ENCODE measurements at regions not wholly inside any gene's neighbourhood (a gene's known extent, or its start where the extent isn't known, plus 50 kb on each side); places are given as distances from the start of the nearest gene placed in this dataset.

DNA sequence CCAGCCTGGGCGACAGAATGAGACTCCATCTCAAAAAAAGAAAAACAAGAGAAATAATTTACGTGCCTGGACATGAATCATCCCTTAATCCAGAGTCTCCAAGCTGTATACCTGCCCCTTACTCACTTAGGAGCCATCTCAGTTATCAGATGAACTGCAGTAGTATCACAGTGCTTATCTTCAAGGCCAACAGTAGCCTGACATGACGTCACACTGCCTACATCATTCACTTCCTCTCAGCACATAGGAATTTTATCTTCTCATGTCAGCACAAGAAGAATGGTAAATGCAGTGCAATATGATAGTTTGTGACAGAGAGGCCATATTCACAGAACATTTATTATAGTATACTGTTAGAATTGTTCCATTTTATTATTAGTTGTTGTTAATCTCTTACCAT is 216.6 kb downstream of the SS18 start:
- no peak for DNase-seq (ENCODE audit: low read depth)

DNA sequence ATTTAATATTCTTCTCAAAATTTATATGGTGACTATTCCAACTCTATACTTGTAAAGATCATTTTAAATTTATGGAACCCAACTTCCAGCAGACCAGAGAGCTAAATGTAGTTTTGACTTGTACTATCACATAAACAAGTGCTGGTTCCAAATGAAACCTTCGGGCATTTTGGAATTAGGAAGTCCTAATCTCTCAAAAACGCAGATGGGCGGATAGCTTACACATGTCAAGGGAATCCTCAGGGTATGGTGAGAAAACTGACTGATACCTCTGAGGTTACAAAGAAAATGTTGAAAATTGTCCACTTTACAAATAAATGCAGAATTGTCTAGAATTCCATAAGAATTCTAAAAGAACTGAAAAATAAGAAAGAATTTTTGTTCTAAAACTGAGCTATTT is 224.1 kb downstream of the SS18 start:
- DNase-seq (ENCODE audit: low read depth) = no peak

DNA sequence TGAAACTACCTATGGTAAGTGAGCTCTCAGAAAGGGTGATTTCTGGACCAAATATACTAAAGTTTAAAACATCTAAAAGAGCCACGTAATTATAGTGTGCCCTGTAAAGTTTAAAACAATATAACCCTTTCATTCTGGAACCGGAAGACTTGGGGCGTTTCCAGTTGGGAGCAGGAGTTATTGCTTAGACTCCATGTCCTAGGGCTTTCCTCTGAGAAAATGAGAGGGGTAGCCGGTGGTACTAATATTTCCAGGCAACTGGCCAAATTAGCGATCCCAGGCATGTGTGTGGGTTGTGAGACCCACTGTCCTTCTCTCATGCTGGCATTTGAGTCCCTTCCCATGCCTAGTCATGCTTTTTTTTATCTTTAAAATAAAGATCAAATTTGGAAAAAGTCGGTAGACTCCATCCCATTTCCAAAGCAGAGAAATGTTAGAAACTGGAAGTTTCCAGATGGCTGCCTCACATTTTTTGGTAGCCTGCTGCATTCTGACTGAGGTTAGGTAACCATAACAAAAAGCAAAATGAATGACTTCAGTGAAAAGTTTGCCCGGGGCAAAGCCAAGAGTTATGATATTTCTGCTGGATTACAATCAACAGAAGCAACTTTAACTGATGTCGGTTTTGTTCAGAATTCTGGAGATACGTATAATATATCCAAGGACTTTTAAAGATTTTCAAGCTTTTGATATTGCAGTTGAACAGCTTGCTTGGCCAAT is 227.4 kb downstream of the SS18 start:
- no peak for DNase-seq (ENCODE audit: low read depth)

DNA sequence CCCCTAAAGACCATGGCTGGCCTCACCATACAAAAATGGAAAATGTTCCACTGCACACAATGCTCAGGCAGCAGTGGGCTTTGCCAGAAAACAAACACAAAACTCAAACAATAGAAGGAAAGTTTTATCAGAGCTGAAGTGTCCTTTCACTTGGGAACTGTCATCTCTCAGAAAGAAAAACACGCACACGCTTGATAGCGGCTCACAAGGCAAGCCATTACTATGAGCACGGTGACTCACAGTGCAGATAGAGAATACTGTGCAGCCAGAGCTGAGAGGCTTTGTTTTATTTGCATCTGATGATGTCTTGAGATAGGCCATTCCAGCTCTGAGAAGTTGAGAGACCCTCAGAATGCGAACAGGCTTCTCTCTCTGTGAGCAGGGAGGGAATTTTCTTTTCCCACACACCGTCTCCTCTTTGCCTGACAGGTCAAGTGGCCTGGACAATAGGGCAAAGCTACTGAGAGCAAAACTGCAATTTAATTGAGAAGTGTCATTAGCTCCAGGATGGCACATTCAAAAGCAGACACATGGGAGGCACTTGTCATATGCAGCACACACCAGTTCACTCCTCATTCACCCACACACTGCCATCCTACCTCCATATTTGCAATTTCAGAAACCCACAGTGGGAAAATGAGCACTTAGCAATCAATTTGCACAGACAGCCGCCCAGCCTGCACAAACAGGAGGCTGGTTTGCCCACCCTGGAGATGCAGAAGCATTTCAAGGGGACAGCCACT is 236.6 kb downstream of the SS18 start:
- no peak for DNase-seq (ENCODE audit: low read depth)

DNA sequence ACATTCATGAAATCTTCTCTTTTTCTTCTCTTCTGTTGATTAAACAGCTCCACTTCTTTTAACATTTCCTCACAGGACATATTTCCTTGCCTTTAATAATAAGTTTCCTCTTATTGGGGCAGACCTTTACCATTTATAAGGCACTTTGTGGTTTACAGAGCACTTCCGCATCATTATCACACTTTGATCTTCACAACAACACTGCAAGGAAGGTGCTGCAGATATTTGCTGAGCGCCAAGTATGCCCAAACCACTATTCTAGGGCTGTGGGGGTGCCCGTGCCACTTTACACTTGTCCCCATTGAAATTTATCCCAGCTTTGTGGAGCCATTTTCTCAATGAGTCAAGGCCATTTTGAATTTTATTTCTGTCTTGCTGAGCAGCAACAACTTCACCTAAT is 246.6 kb downstream of the SS18 start:
- no peak for DNase-seq (ENCODE audit: low read depth)

DNA sequence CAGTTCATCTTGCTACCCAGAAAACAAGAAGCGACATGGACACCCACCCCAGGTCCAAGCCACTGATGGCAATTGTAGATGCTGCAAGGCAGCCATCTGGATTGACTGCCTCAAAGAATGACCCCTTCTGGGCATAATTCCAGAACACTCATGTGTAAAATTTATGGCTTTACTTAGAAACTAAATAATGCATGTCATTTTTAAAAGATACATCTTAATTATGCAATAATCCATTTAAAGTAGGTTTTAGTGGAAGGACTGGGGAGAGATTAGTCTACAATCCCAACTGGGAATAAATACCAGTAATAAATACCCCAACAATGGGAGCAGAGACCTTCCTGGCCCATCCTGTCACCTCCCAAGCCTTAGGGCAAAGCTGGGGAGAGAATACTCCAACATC is 247.7 kb downstream of the SS18 start:
- DNase-seq (ENCODE audit: low read depth) = no peak

DNA sequence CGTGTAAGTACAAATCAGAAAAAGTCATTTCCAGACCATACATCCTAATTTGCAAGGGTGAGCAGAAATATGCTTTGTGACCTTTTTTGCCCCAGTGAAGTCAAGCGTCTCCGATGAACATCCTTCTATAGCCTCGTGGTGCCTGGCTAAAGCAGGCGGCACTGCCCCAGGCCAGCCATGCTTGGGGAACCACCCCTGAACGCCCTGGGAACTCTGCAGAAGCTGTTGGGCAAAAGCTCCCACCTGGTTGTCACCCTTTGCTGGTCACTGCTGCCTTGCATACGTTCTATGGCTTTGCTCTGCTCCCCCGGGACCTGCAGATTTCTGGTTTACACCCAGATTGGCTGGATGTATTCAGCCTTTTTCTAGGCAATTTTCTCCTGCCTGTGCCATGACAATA is 256.4 kb downstream of the SS18 start:
- DNase-seq (ENCODE audit: low read depth) = no peak

DNA sequence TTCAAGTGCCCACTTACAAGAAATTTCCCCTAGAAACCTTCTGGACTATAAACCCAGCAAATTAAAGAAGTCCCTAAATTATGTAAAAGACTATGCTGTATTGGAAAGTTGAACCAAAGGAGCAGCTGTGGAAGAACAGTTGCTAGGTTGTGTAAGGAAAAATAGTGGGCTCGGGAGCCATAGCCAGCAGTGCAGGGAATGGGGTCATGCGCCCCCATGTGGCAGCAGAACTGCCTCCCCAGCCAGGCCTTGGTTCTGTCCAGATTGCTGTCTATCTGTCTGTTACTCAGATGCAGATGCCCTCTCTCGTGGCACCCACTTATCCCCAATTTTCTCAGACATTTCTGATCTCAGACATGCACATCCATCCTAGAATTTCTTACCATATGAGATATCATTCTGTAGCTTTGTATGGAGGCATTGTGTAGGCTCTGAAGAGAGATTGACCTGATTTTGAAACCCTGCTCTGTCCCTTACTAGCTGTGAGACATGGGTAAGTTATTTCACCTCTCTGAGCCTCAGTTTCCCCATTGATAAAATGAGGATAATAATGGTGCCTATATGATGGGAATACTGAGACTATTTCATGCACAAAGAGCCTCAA is 258.3 kb downstream of the SS18 start:
- no peak for DNase-seq (ENCODE audit: low read depth)

DNA sequence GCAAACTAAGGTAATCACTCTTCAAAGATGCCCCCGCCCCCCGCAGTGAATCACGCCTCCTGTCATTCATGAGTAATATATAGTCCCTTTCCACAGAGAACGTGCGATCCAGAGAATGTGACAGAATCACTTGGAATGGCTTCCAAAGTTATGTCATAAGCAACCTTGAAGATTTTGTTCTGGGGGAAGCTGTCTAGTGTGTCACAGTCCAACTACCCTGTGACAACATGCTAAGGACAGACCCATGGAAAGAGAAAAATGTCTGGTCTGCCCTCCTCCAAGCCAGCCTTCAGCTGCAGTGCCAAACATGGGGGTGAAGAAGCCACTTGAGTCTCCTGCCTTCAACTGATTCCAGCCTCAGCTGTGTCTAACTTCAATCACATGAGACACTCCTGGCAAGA is 259.1 kb downstream of the SS18 start:
- no peak for DNase-seq (ENCODE audit: low read depth)

DNA sequence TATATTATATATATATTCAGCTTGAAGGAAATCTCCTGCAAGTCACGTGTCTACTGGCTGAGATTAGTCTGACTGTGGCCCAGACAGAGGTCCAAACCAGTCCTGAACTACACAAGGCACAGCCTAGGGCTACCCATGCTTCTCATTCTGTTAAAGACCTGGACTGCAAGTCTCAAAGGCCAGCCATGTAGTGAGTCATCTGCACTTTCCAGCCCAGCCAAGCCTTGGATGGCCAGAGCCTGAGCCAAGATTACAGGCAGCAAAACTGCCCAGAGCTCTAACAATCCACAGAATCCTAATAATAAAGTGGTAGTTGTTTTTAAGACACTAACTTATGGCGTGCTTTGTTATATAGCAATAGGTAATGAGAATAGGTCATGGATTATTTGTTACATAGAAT is 259.6 kb downstream of the SS18 start:
- DNase-seq (ENCODE audit: low read depth) = no peak

DNA sequence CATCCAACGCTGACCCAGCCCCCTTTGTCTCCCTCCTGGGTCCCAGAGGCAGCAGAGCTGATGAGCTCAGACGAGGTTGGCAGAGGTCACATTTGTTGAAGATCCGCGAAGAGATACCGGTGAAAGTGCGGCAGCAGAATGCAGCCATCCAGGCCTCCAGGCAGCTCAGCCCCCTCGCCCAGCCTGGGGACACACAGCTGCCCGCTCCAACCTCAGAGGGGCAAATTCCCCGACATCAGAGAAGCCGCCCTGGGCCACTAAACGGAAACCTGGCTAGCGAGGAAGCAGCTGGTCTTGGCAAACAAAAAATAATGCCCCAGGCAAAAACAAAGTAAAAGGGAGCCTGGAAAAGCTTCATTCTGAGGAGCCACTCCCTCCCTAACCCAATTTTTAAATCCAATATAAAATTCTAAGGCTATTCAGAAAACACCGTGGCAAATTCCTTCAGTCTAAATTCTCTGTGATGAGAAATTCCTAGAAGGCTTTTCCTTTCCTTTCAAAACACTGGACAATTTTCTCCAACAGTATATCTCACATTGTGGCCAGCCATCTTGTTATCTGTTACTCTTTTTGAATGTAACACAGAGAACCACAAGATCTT is 262.4 kb downstream of the SS18 start:
- DNase-seq (ENCODE audit: low read depth) = no peak

DNA sequence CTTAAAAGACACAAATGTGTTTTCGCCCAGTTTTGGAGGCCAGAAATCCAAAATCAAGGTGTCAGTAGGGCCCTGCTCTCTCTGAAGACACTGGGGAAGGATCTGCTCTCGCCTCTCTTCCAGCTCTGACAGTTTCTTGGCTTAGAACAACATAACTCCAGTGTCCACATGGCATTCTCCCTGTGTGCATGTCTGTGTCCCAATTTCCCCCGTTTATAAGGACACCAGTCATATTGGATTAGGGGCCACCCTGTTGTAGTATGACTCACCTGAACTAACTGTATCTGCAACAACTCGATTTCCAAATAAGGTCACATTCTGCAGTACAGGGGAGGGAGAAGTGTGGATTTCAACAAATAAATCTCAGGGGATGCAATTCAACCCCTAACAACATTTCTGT is 263.2 kb downstream of the SS18 start:
- DNase-seq (ENCODE audit: low read depth) = no peak

DNA sequence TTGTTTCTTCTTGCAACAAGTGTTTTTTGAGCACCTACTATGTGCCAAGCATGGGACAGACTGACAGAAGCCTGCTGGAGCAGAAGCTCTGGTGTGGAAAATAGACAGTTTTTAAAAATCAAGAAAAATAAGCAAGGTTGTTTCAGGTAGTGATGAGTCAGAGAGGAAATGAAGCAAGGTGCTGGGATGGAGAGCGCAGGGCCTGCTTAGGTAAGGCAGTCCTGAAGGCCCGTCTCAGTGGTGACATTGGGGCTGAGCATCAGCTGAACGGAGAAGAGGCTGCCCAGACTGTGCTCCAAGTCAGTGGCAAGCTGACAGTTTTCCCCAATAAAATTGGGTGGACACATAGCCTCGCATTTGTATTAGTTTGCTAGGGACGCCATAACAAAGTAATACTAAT is 263.6 kb downstream of the SS18 start:
- DNase-seq (ENCODE audit: low read depth) = no peak

DNA sequence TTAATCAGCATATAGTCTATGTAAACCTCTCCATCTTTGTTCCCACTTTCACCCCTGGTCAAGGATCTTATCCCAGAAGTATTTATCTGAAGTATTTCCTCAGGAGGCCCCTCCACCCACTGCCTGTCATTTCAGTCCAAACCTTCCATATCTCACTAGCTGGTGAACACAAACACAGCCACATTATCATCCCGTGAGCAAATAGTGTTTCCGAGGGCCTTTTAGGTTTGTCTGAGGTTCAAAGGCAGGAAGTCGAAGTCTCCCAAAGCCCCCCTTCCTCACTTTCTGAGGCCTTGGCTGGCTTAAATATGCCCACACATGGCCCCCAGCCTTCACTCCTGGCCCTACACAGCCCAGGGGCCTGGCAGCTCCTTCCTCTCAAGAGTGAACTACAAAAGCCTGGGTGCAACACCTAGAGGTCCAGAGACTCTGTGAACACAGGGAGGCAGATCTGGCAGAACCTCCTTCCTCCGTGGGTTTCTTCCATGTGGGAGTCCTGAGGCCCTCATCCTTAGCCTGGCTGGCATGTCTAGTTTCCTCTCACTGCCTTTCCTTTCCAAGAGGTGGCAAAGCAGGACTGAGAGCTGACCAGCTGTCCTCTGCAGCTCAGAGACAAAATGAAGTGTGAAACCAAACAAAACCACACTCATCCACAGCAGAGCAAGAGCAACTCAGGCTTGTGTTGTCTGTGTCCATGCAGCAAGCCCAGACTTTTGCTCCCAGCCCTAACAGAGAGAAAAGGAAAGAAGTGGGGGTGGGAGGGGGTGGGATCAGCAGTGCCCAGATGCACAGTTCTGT is 264.2 kb downstream of the SS18 start:
- no peak for DNase-seq (ENCODE audit: low read depth)

DNA sequence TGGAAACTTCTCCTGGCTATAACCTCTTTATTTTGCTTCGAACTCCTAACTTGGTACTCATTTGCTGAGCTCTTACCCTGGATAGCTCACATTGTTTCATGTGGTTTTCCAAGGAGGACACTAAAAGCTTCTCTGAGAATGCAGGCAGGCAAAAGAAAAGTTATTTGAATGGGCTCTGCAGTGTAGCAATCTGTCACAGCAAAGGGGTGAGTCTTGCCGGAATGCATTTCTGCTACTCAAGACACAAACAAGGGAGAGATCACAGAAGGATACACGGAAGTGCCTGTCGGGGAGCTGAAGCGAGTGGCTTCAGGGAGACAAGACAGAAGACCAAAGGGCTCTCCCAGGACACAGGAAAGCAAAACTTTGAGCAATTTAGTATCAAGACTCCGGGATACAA is 265.4 kb downstream of the SS18 start:
- DNase-seq (ENCODE audit: low read depth) = no peak

DNA sequence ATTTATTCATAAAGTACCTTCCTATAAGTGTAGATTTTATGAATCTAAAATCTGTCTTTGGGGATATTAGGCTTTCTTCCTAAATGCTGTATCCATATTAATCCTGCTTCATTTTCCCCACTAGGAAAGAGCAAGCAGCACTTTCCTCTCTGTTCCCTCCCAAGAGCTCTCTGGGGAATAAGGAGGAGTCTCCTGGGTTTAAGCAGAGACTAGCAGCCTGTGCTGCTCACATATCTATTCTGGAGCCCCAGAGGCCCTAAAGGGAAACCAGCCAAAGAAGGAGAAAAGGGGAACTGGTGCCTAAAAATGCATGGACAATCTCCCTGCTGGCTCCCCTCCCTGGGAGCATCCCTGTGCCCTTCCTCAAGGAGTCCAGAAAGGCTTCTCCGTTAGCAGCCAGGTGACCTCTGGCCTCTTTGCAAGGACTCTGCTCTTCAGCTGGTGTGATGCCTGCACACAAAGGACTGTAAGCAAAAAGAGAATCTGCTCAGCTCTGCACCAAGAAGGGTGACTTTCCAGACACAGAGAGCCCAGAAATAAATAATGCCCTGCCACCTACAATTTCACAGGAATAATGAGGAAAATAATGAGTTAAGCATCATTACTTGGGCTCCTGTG is 270.6 kb downstream of the SS18 start:
- DNase-seq (ENCODE audit: low read depth) = no peak

DNA sequence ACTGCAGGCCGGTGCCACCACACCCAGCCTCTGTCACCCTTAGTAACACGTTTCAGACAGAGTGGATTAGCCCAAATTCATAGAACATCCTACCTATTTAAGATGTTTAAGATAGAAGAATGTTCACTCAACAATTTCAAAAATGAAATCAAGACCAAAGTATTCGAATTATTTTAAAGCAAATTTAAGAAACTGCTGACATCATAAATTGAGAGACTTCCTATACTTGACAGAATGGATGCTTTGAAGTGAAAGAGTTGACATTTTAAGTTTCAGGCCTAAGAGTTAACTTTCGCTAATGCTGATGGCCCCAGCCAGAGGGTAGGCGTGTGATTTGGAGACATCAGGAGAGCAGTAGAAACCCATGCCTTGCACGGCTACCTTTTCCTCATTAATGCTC is 271.9 kb downstream of the SS18 start:
- DNase-seq (ENCODE audit: low read depth) = no peak

DNA sequence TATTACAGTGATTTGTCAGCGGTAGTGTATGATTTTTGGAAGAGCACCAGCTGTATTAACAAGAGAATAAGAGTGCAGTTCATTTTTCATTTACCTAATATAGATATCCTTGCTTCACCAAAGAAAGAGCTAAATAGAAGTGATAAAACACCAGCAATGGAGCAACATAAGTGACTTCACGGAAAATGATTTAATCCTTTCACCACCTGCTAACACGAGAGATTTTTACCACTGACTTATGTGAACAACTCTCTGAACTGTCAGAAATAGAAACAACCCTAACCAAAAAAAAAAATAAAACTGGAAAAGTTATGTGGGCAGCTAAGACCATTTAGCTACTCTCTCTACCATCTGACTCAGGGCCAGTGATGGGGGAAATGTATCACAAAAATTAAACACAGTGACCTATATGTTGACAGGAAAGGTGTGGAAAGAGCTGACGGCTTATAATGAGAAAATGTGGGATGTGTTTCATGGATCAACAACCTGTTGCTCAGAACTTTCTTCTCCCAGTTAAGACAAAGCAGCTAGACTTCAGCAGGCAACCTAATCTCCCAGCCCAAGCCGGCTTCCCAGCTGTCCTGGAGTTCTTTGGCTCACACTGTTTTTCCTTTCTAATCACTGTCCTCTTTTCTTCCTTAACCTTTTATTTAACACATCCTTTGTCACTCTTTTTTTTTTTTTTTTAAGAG is 272.7 kb downstream of the SS18 start:
- DNase-seq (ENCODE audit: low read depth) = no peak

DNA sequence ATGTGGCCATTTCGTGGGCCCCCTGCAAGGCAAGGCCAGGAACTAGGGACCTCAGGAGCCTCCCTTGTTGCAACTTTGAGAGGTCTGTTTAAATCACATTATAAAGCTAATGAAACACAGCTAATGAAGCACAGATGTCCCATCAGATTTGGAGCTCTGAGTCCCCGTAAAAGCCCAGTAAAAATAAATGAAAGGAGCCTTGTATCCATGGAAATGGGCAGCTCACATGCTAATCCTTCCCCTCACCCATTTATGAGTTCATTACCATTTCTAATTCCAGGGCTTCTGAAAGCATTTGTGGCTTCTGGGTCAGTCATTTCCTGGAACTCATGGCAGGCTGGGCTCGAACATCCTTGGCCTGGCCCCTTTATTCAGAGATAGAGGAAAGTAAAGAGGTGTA is 274.8 kb downstream of the SS18 start:
- no peak for DNase-seq (ENCODE audit: low read depth)

DNA sequence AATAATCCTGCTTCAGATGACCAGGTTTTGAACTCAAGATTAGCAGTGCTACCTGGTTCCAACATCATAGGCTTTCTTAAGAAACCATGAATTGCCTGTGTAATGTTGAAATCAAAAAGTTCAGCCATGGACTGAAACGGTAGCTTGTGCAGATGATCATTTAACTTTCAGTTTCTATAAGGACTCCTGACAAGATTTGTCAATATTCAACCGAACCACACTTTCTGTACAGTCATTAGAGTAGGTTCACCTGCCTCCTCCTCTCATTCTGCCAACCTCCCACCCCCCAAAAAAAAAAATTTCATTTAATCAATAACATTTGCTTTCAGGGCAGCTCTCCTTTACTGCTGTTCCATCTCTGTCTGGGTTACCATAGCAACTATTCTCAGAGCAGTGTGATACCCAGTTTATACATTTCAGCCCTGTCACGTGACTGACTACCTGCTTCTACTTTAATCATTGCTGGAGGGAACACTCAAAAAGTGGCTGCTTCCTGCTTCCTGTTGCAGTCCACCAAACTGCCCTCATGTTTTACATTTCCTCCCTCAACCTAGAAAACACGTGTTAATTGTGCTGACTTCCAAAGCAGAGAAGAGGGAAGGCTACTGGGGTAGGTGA is 275.5 kb downstream of the SS18 start:
- no peak for DNase-seq (ENCODE audit: low read depth)

DNA sequence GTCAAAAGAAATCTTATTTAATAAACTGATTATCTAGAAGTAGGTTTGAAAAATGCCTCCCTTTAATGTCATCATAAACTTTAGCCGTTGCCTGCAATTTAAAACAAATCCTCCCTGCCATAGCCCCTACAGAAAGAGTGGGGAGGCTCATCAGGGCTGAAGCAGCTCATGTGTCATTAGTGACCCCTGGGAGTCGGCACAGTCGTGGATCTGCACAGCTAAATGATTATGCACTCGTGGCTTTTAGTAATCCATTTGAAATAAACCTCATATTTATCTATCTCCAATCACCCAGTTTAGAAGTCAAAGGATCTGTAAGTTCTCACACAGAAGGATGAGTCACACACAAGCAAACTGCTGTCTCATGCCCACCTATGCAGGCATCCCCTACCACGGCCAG is 277.3 kb downstream of the SS18 start:
- DNase-seq (ENCODE audit: low read depth) = no peak

Measured in T follicular helper cell (primary cell).